Upper lobe of left lung (tissue), 6 donors: ENCODE measurements at regions not wholly inside any gene's neighbourhood (a gene's known extent, or its start where the extent isn't known, plus 50 kb on each side); places are given as distances from the start of the nearest gene placed in this dataset.

Source experiments
- ATAC-seq, 2 donors: fragments of 200-7000 bp; cut with Tn5 transposase; one replicate each; pipeline ENCODE4 v1.9.1; 2022; ENCODE audit warnings: mild to moderate bottlenecking in 2 of 2, moderate library complexity in 2 of 2; ENCODE audit not compliant: low FRiP score in 2 of 2
- DNase-seq, 2 donors: peaks; one replicate each; pipeline ENCODE4 v3.0.0-alpha.2; 2019 to 2020
- H3K27ac ChIP-seq, 4 donors: fragments of 200-600 bp; sonication (generic); one replicate each; pipeline ENCODE4 v1.5.1; 2016 to 2019
- H3K27me3 ChIP-seq, 4 donors: fragments of 200-600 bp; sonication (generic); one replicate each; pipeline ENCODE4 v1.5.1; 2017 to 2019
- H3K36me3 ChIP-seq, 4 donors: fragments of 200-600 bp; sonication (generic); one replicate each; pipeline ENCODE4 v1.5.1; 2016 to 2019
- H3K4me1 ChIP-seq, 4 donors: fragments of 200-600 bp; sonication (generic); one replicate each; pipeline ENCODE4 v1.5.1; 2018 to 2019
- H3K4me3 ChIP-seq, 4 donors: fragments of 200-600 bp; sonication (generic); one replicate each; pipeline ENCODE4 v1.5.1; 2017 to 2019; ENCODE audit warnings: mild to moderate bottlenecking in 2 of 4, moderate library complexity in 1 of 4
- H3K9me3 ChIP-seq, 4 donors: fragments of 200-600 bp; sonication (generic); one replicate each; pipeline ENCODE4 v1.5.1; 2018 to 2019
- EP300 ChIP-seq, 4 donors: sonication (generic); formaldehyde crosslinking; IDR thresholded peaks; one replicate each; pipeline ENCODE4 v1.5.1; 2017; ENCODE audit warnings: antibody characterized with exemption in 4 of 4, control low read depth in 2 of 4
- POLR2A ChIP-seq, 4 donors: fragments of 450-650 bp; IDR thresholded peaks; one replicate each; pipeline ENCODE4 v1.5.1; 2016 to 2017; ENCODE audit warnings: antibody characterized with exemption in 4 of 4, mild to moderate bottlenecking in 2 of 4
- POLR2AphosphoS5 ChIP-seq, 2 donors: sonication (generic); formaldehyde crosslinking; IDR thresholded peaks; one replicate each; pipeline ENCODE4 v1.5.1; 2017; ENCODE audit warnings: antibody characterized with exemption in 2 of 2
- WGBS, 2 donors: methylation state at CpG; one replicate each; pipeline ENCODE4 v1.1.5; 2017 to 2018; 5-methylcytosine and 5-hydroxymethylcytosine counted together
- TF ChIP-seq, protein P1 (sequence below), 6 experiments: fragments of 450-650 bp in 4 of 6; fragments of 200-600 bp in 2 of 6; sonication (generic) in 2 of 6; IDR thresholded peaks; one replicate each; pipeline ENCODE4 v1.5.1; 2016 to 2019; ENCODE audit warnings: antibody characterized with exemption in 6 of 6
- donor health status: DM: no; HTN: no; CAD: no; lungs with moderate emphysema.
- donor health status: DM: no; HTN: yes; CAD: no; lungs with severe emphysema.

DNA sequence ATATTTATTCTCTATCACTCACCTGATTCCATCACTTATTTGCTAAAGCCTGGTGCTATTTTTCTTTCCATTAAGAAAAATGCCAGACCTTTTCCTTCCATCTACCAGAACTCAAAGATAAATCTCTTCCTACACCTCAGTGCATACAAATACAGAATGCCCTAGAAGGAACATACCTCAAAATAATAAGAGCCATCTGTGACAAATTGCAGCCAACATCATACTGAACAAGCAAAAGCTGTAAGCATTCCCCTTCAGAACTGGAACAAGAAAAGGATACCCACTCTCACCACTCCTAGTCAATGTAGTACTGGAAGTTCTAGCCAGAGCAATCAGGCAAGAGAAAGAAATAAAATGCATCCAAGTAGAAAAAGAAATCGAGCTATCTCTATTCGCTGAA is 315.9 kb upstream of the UBE2E3 start:
- Histone ChIP-seq H3K4me3 (no peak overlapping the region), H3K27ac (no peak overlapping the region), H3K36me3 (no peaks in the 10 kb centered on the region), H3K9me3 (no peaks in the 10 kb centered on the region), H3K4me1 (no peaks in the 10 kb centered on the region), H3K27me3 (no peaks in the 10 kb centered on the region)
- WGBS, 2 donors = 93 to 98% methylated on average over 2 of the region's 2 CpGs
- no peak for DNase-seq
- no peak for ATAC-seq
- TF ChIP-seq POLR2AphosphoS5 (IDR thresholded peaks at IDR 0.05) = no peak
- no peak for TF ChIP-seq EP300 (IDR thresholded peaks at IDR 0.05)
- TF ChIP-seq, protein P1, sequence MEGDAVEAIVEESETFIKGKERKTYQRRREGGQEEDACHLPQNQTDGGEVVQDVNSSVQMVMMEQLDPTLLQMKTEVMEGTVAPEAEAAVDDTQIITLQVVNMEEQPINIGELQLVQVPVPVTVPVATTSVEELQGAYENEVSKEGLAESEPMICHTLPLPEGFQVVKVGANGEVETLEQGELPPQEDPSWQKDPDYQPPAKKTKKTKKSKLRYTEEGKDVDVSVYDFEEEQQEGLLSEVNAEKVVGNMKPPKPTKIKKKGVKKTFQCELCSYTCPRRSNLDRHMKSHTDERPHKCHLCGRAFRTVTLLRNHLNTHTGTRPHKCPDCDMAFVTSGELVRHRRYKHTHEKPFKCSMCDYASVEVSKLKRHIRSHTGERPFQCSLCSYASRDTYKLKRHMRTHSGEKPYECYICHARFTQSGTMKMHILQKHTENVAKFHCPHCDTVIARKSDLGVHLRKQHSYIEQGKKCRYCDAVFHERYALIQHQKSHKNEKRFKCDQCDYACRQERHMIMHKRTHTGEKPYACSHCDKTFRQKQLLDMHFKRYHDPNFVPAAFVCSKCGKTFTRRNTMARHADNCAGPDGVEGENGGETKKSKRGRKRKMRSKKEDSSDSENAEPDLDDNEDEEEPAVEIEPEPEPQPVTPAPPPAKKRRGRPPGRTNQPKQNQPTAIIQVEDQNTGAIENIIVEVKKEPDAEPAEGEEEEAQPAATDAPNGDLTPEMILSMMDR (IDR thresholded peaks at IDR 0.05) = no peak
- TF ChIP-seq POLR2A (IDR thresholded peaks at IDR 0.05) = no peak

DNA sequence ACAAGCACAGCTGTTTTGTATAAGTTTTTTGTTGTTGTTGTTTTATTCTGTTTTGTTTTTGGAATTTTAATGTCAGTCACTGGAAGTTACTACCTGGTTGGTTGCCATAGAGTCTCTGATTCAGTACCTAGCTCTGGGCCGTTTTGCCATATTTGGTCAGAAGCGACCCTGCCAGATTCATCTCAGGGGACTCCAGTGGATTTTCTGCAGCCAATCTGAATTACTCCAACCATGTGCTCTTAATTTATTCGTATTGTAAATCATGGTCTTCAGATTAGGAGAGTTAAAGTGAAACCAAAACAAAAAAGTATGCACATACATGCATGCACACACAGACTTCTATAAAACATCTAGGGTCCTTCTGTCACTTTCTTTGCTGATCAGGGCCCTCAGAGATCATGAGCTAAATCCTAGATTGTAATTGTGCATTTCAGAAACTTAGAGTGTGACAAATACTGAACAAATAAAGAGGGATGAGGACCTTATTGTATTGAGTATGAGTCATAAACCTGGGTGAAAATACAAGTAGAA is 317.4 kb upstream of the UBE2E3 start:
- no peak overlapping the region for H3K4me3 ChIP-seq
- no peaks in the 10 kb centered on the region for H3K36me3 ChIP-seq
- no peaks in the 10 kb centered on the region for H3K4me1 ChIP-seq
- no peak overlapping the region for H3K27ac ChIP-seq
- H3K27me3 ChIP-seq = no peaks in the 10 kb centered on the region
- no peak for DNase-seq
- WGBS, 2 donors = 70 to 72% methylated on average over 3 of the region's 3 CpGs
- no peaks in the 10 kb centered on the region for H3K9me3 ChIP-seq
- ATAC-seq = peak in 1 of 2 donors; percentile 21
- TF ChIP-seq, protein P1 (IDR thresholded peaks at IDR 0.05) = no peak
- TF ChIP-seq EP300 (IDR thresholded peaks at IDR 0.05) (no peak), POLR2AphosphoS5 (IDR thresholded peaks at IDR 0.05) (no peak), POLR2A (IDR thresholded peaks at IDR 0.05) (no peak)

DNA sequence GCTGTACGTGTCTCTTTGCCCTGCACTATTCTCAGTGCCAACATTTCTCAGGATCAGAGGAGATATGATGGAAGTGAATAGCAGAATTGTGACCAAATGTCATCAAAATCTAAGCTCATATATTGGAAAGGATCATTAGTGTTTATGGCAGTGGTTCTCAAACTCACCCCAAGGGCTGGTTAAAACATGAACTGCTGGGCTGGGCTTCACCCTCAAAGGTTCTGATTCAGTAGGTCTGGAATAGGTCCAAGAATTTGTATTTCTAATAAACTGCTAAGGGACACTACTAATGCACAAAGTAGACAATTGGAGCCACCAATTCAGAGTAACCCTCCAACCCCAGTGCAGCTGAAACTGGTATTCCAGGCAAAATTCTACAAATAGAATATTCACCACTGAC is 317.9 kb upstream of the UBE2E3 start:
- no peak overlapping the region for H3K4me3 ChIP-seq
- no peaks in the 10 kb centered on the region for H3K27me3 ChIP-seq
- WGBS, 2 donors = 73 to 83% methylated on average over 1 of the region's 1 CpG
- DNase-seq (no peak), ATAC-seq (no peak)
- H3K9me3 ChIP-seq = no peaks in the 10 kb centered on the region
- no peak overlapping the region for H3K27ac ChIP-seq
- H3K36me3 ChIP-seq = no peaks in the 10 kb centered on the region
- TF ChIP-seq, protein P1 (IDR thresholded peaks at IDR 0.05) = no peak
- TF ChIP-seq EP300 (IDR thresholded peaks at IDR 0.05) = no peak
- no peak for TF ChIP-seq POLR2AphosphoS5 (IDR thresholded peaks at IDR 0.05)
- TF ChIP-seq POLR2A (IDR thresholded peaks at IDR 0.05) = no peak
- H3K4me1 ChIP-seq = no peaks in the 10 kb centered on the region

DNA sequence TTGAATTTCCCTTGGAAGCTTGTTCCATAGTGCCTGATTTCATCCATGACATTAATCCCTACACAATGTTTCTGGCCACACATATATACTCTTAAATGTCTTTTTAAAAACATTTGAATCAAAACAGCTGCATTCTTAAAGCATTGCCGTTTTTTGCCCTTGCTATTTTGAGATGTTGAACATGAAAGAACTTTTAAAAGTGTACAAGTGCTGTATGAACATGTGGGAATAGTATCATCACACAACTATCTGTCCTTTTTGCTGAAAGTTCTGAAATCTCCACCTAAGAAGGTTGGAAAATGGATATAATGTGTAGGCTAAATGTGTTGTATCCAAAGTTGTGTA is 318.7 kb upstream of the UBE2E3 start:
- H3K27ac ChIP-seq = no peak overlapping the region
- H3K4me3 ChIP-seq = no peak overlapping the region
- TF ChIP-seq POLR2A (IDR thresholded peaks at IDR 0.05) (no peak), POLR2AphosphoS5 (IDR thresholded peaks at IDR 0.05) (no peak), EP300 (IDR thresholded peaks at IDR 0.05) (no peak)
- TF ChIP-seq, protein P1 (IDR thresholded peaks at IDR 0.05) = no peak
- no peak for ATAC-seq
- no peak for DNase-seq
- 65 to 79% methylated on average over 1 of the region's 1 CpG for WGBS, 2 donors
- H3K9me3 ChIP-seq = no peaks in the 10 kb centered on the region
- H3K4me1 ChIP-seq = no peaks in the 10 kb centered on the region
- H3K36me3 ChIP-seq = no peaks in the 10 kb centered on the region
- H3K27me3 ChIP-seq = no peaks in the 10 kb centered on the region

DNA sequence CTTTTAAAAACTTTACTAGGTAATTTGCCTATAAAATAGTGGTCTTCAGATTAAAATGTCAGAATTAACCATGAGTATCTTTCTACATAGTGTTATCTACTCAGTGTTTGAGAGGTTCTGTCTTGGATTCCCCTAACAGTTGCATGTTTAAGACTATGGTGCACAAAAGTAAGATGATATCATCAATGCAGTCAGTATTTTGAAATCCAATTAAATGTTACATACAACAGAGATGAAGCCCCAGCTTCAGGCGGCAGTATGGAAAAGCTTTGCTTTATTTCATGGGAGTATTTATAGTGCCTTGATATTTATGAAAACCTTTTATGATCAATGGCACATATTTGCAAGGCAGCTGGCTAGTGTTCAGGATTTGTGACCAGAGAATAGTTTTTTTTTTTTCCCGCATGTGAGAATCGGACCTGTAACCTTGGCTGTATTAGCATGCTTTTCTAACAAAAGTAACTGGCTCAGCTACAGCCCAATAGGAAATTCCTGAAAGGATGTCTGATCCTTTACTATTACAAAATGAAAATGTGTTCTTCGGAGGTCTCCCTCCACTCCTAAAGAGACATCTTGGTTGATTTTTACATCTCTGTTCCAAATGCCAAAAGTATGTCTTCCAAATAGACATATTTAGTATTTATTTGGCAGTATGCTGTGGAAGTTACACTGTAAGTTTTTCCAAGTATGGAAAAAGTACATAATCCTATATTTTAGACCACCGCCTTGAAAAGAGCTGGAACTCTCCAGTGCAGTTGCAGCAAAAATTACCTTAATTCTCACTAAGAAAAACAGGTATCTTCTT is 319.3 kb upstream of the UBE2E3 start:
- H3K36me3 ChIP-seq = no peaks in the 10 kb centered on the region
- no peaks in the 10 kb centered on the region for H3K4me1 ChIP-seq
- H3K4me3 ChIP-seq = no peak overlapping the region
- TF ChIP-seq, protein P1 (IDR thresholded peaks at IDR 0.05) = no peak
- TF ChIP-seq POLR2AphosphoS5 (IDR thresholded peaks at IDR 0.05) (no peak), EP300 (IDR thresholded peaks at IDR 0.05) (no peak), POLR2A (IDR thresholded peaks at IDR 0.05) (no peak)
- 89 to 90% methylated on average over 5 of the region's 5 CpGs for WGBS, 2 donors
- no peaks in the 10 kb centered on the region for H3K9me3 ChIP-seq
- H3K27me3 ChIP-seq = no peaks in the 10 kb centered on the region
- ATAC-seq (no peak), DNase-seq (no peak)
- no peak overlapping the region for H3K27ac ChIP-seq
